ENCODE measurements at regions not wholly inside any gene's neighbourhood (a gene's known extent, or its start where the extent isn't known, plus 50 kb on each side); places are given as distances from the start of the nearest gene placed in this dataset.

GRCh38 chr2:156803967-156804366 lies 367.8 kb downstream of the GPD2 start:
- no peak for TF ChIP-seq CTCF (IDR thresholded peaks at IDR 0.05; ENCODE audit: poor library complexity, severe bottlenecking)
- no peak for TF ChIP-seq EP300 (conservative IDR thresholded peaks at IDR 0.05; ENCODE audit: poor library complexity, severe bottlenecking)
- TF ChIP-seq RAD21 (conservative IDR thresholded peaks at IDR 0.05), result no peak
